Neuronal stem cell (in vitro differentiated cells): ENCODE measurements at regions not wholly inside any gene's neighbourhood (a gene's known extent, or its start where the extent isn't known, plus 50 kb on each side); places are given as distances from the start of the nearest gene placed in this dataset.

Experiments used
- DNase-seq: peaks from one replicate; pipeline ENCODE4 v3.0.0-alpha.2; 2013; ENCODE audit warnings: low spot score
- H2AFZ ChIP-seq: one replicate; pipeline ENCODE4 v1.6.1; 2013; ENCODE audit warnings: mild to moderate bottlenecking, low read length, inconsistent platforms
- H2AK5ac ChIP-seq: 2 replicates; pipeline ENCODE4 v1.6.1; 2013; ENCODE audit warnings: low read depth, mild to moderate bottlenecking, inconsistent platforms, low read length, moderate library complexity, mixed read lengths
- H2BK120ac ChIP-seq: 2 replicates; pipeline ENCODE4 v1.6.1; 2013; ENCODE audit warnings: low read depth, mild to moderate bottlenecking, inconsistent platforms, low read length, moderate library complexity, mixed read lengths
- H2BK12ac ChIP-seq: one replicate; pipeline ENCODE4 v1.6.1; 2013; ENCODE audit warnings: low read length, inconsistent platforms
- H2BK15ac ChIP-seq: 2 replicates; pipeline ENCODE4 v1.6.1; 2013; ENCODE audit warnings: mild to moderate bottlenecking, low read length, inconsistent platforms, mixed read lengths
- H2BK5ac ChIP-seq: one replicate; pipeline ENCODE4 v1.6.1; 2013; ENCODE audit warnings: inconsistent platforms, mild to moderate bottlenecking, low read length, moderate library complexity
- H3K14ac ChIP-seq: one replicate; pipeline ENCODE4 v1.6.1; 2013; ENCODE audit warnings: low read length, inconsistent platforms
- H3K18ac ChIP-seq: 2 replicates; pipeline ENCODE4 v1.6.1; 2013; ENCODE audit warnings: low read length, inconsistent platforms
- H3K23ac ChIP-seq: 2 replicates; pipeline ENCODE4 v1.6.1; 2013; ENCODE audit warnings: low read depth, mild to moderate bottlenecking, mixed read lengths, low read length, inconsistent platforms; ENCODE audit not compliant: poor library complexity
- H3K27ac ChIP-seq: replicated peaks from 3 replicates; pipeline ENCODE4 v1.5.1; 2013; ENCODE audit warnings: low read length, inconsistent platforms
- H3K27me3 ChIP-seq, 3 experiments: 2 replicates each; pipeline ENCODE4 v1.6.1; 2013; ENCODE audit warnings: low read length in 3 of 3, mild to moderate bottlenecking in 2 of 3, inconsistent platforms in 1 of 3, low read depth in 1 of 3, mixed read lengths in 1 of 3, moderate library complexity in 1 of 3; ENCODE audit not compliant: control insufficient read depth in 3 of 3, insufficient read depth in 3 of 3
- H3K36me3 ChIP-seq, 2 donors: replicated peaks in 1 of 2; 2 replicates each; pipeline ENCODE4 v1.6.1; 2013; ENCODE audit warnings: low read length in 2 of 2; ENCODE audit not compliant: control insufficient read depth in 2 of 2, insufficient read depth in 2 of 2
- H3K4ac ChIP-seq: 2 replicates; pipeline ENCODE4 v1.6.1; 2013; ENCODE audit warnings: inconsistent platforms, mild to moderate bottlenecking, low read length, moderate library complexity
- H3K4me1 ChIP-seq, 2 donors: 1 replicate in 1 of 2; 2 replicates in 1 of 2; pipeline ENCODE4 v1.6.1; 2013; ENCODE audit warnings: low read length in 2 of 2, low read depth in 1 of 2; ENCODE audit not compliant: control insufficient read depth in 2 of 2, insufficient read depth in 1 of 2
- H3K4me2 ChIP-seq: one replicate; pipeline ENCODE4 v1.6.1; 2013; ENCODE audit warnings: mild to moderate bottlenecking, low read length, inconsistent platforms; ENCODE audit not compliant: insufficient read depth, poor library complexity, severe bottlenecking
- H3K4me3 ChIP-seq, 2 donors: 2 replicates each; pipeline ENCODE4 v1.5.1; 2013; ENCODE audit warnings: low read length in 2 of 2, mild to moderate bottlenecking in 2 of 2, inconsistent platforms in 1 of 2, moderate library complexity in 1 of 2
- H3K79me1 ChIP-seq: one replicate; pipeline ENCODE4 v1.6.1; 2013; ENCODE audit warnings: low read depth, mild to moderate bottlenecking, inconsistent platforms, low read length, moderate library complexity
- H3K9ac ChIP-seq: one replicate; pipeline ENCODE4 v1.6.1; 2013; ENCODE audit warnings: mild to moderate bottlenecking, low read depth, low read length, inconsistent platforms; ENCODE audit not compliant: poor library complexity
- H3K9me3 ChIP-seq, 2 donors: replicated peaks in 1 of 2; 2 replicates each; pipeline versions ENCODE3 to v1.6.1; 2013; ENCODE audit warnings: low read length in 2 of 2, mild to moderate bottlenecking in 2 of 2, inconsistent platforms in 1 of 2, low read depth in 1 of 2, mixed read lengths in 1 of 2, moderate library complexity in 1 of 2; ENCODE audit not compliant: control insufficient read depth in 2 of 2, insufficient read depth in 1 of 2
- H4K8ac ChIP-seq: one replicate; pipeline ENCODE4 v1.6.1; 2013; ENCODE audit warnings: low read depth, mild to moderate bottlenecking, inconsistent platforms, low read length, moderate library complexity
- H4K91ac ChIP-seq: one replicate; pipeline ENCODE4 v1.6.1; 2013; ENCODE audit warnings: low read length, low read depth, mild to moderate bottlenecking, inconsistent platforms; ENCODE audit not compliant: poor library complexity
- WGBS, 2 donors: extraction: QIAGEN DNeasy Blood & Tissue Kit; methylation state at CpG; one replicate each; pipeline ENCODE4 v1.1.7; 2013; ENCODE audit warnings: missing lambda C conversion rate in 2 of 2, mixed read lengths in 1 of 2; ENCODE audit not compliant: insufficient read length in 2 of 2, insufficient replicate concordance in 1 of 2; ENCODE audit errors: extremely low coverage in 2 of 2; 5-methylcytosine and 5-hydroxymethylcytosine counted together

DNA sequence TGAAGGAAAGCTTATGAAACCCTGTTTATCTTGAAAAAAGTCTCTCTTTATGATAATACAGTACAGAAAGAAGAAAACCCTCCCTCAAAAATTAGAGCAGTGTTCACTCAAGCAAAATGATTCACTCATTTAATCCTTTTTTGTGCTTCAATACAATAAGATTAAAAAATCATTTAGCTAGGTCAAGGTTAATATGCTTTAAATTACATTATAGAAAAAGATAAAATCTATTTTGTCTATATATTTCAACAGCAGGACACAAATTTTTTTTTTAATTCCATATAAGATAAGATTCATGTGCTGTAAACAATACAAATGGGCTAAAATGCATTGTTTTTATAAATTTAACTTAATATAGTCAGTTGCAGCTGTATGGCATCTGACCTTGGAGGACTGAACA lies 176.9 kb downstream of the KCNE4 start:
- no peak overlapping the region for H2AFZ ChIP-seq
- no peak overlapping the region for H3K9ac ChIP-seq
- no peak for DNase-seq
- H2BK15ac ChIP-seq, result no peak overlapping the region
- no peaks in the 10 kb centered on the region for H3K36me3 ChIP-seq
- H3K27ac ChIP-seq, result no peak overlapping the region
- no peaks in the 10 kb centered on the region for H3K79me1 ChIP-seq
- H3K4me3 ChIP-seq, result no peak overlapping the region
- no peak overlapping the region for H2BK120ac ChIP-seq
- no peak overlapping the region for H2AK5ac ChIP-seq
- no peak overlapping the region for H4K8ac ChIP-seq
- H2BK12ac ChIP-seq, result no peak overlapping the region
- H3K4me1 ChIP-seq, result peaks cover 0 to 9% of the 10 kb centered on the region in 2 donors
- no peak overlapping the region for H3K18ac ChIP-seq
- no peak overlapping the region for H2BK5ac ChIP-seq
- H3K14ac ChIP-seq, result no peak overlapping the region
- no peak overlapping the region for H3K4ac ChIP-seq
- no peaks in the 10 kb centered on the region for H3K27me3 ChIP-seq
- H3K9me3 ChIP-seq, result no peaks in the 10 kb centered on the region
- H4K91ac ChIP-seq, result no peak overlapping the region
- H3K4me2 ChIP-seq, result no peak overlapping the region
- H3K23ac ChIP-seq, result no peak overlapping the region

DNA sequence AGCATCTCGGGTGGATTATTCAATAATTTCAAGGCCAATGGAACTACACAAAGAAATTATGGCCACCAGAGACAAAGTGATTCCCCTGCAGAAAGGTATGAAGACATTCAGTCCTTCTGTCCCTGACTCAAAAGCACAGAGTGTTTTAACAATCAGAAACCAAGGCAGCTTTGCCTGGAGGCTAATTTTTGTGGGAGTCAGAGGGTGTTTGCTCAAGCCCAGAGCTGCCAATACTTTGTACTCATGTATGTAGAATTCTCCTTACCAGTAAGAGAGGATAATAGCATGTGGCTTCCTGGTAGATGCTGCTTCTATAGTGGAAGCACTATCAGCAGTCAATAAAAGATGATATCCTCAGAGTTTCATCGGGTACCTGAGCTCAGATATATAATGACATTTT lies 178.4 kb downstream of the KCNE4 start:
- Histone ChIP-seq H3K23ac (no peak overlapping the region), H3K36me3 (no peaks in the 10 kb centered on the region), H3K4me2 (no peak overlapping the region), H3K4me1 (peaks cover 0 to 9% of the 10 kb centered on the region in 2 donors), H3K27ac (no peak overlapping the region), H2AFZ (no peak overlapping the region), H3K14ac (no peak overlapping the region), H2BK5ac (no peak overlapping the region), H3K27me3 (no peaks in the 10 kb centered on the region), H3K4me3 (no peak overlapping the region), H3K79me1 (no peaks in the 10 kb centered on the region), H2BK12ac (no peak overlapping the region), H3K4ac (no peak overlapping the region), H3K9ac (no peak overlapping the region), H2AK5ac (no peak overlapping the region), H3K9me3 (no peaks in the 10 kb centered on the region), H2BK120ac (no peak overlapping the region), H4K8ac (no peak overlapping the region), H2BK15ac (no peak overlapping the region), H4K91ac (no peak overlapping the region), H3K18ac (no peak overlapping the region)
- WGBS, 2 donors, result no CpG with 5 or more reads among the region's 2 CpGs
- DNase-seq, result no peak

DNA sequence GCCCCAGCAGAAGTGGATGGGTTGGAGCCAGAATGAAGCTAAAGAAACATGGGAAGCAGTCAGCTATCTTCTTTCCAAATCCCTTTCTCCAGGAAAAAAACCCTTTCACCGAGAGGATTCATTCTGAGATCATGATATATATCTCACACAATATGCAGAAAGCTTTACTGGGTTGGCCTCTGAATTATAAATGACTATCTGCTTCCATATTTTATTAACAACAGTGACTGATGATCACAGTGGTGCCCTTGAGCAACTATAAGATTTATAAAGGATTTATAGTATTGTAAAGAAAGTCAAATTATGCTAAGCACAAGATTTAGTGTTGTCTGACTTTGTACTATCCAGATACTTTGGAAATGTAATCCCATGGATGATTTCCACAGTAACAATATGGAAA lies 180.3 kb downstream of the KCNE4 start:
- Histone ChIP-seq H2AFZ (no peak overlapping the region), H3K9ac (no peak overlapping the region), H3K27ac (no peak overlapping the region), H3K4me1 (peaks cover 0 to 9% of the 10 kb centered on the region in 2 donors), H3K23ac (no peak overlapping the region), H2BK5ac (no peak overlapping the region), H2AK5ac (no peak overlapping the region), H3K4me2 (no peak overlapping the region), H4K8ac (no peak overlapping the region), H3K9me3 (no peaks in the 10 kb centered on the region), H2BK15ac (no peak overlapping the region), H2BK120ac (no peak overlapping the region), H4K91ac (no peak overlapping the region), H3K27me3 (no peaks in the 10 kb centered on the region), H3K36me3 (no peaks in the 10 kb centered on the region), H3K4me3 (no peak overlapping the region), H3K79me1 (no peaks in the 10 kb centered on the region), H3K18ac (no peak overlapping the region), H3K14ac (no peak overlapping the region), H2BK12ac (no peak overlapping the region), H3K4ac (no peak overlapping the region)
- no CpG with 5 or more reads among the region's 1 CpG for WGBS, 2 donors
- no peak for DNase-seq

DNA sequence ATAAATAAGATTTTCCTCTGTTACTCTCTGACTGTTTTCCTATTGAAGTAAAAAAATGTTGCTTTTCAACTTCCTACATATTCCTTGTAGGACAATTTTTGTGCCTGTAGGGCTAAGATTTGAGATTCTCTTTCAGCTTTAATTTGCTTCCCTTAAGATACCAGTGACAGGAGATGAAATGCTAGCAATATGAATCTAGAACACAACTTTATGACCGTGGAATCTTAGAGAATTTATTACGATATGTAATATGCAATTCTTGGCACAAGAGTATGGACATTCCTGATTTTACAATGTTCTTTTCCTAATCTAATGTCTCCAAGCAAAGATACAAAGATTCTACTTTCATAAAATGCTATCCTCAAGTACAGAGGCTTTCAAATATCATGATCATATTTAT lies 180.9 kb downstream of the KCNE4 start:
- H3K23ac ChIP-seq, result no peak overlapping the region

More for the DNA sequence above, 180.9 kb downstream of the KCNE4 start:
- H3K4me3 ChIP-seq, result no peak overlapping the region
- H3K27ac ChIP-seq, result no peak overlapping the region
- H3K9ac ChIP-seq, result no peak overlapping the region
- DNase-seq, result no peak
- no peaks in the 10 kb centered on the region for H3K79me1 ChIP-seq
- H2BK12ac ChIP-seq, result no peak overlapping the region
- no peak overlapping the region for H3K4me2 ChIP-seq
- peaks cover 0 to 9% of the 10 kb centered on the region in 2 donors for H3K4me1 ChIP-seq
- no CpG with 5 or more reads among the region's 2 CpGs for WGBS, 2 donors
- no peak overlapping the region for H3K14ac ChIP-seq
- no peak overlapping the region for H2BK15ac ChIP-seq
- no peak overlapping the region for H2AK5ac ChIP-seq
- no peaks in the 10 kb centered on the region for H3K36me3 ChIP-seq
- H4K8ac ChIP-seq, result no peak overlapping the region
- no peak overlapping the region for H4K91ac ChIP-seq
- no peak overlapping the region for H2AFZ ChIP-seq
- H3K27me3 ChIP-seq, result no peaks in the 10 kb centered on the region
- H3K18ac ChIP-seq, result no peak overlapping the region
- no peak overlapping the region for H2BK120ac ChIP-seq
- no peaks in the 10 kb centered on the region for H3K9me3 ChIP-seq
- no peak overlapping the region for H2BK5ac ChIP-seq
- no peak overlapping the region for H3K4ac ChIP-seq
